B cell (primary cell): ENCODE measurements at regions not wholly inside any gene's neighbourhood (a gene's known extent, or its start where the extent isn't known, plus 50 kb on each side); places are given as distances from the start of the nearest gene placed in this dataset.
"Not testable (repeated sequence)": the region's sequence is repeated elsewhere in the genome, so short reads cannot be mapped to it uniquely, and the experiment has no call there.

Experiments used
- ATAC-seq: fragments of 200-7000 bp; cut with Tn5 transposase; one replicate; pipeline ENCODE4 v1.10.0; 2021; ENCODE audit warnings: low read depth, mild to moderate bottlenecking, moderate number of reproducible peaks, moderate library complexity
- CTCF ChIA-PET: fragments of 350-600 bp; sonication (Branson Sonifier 250); formaldehyde crosslinking; loops from one replicate; lab custom pipeline; 2021; ENCODE audit warnings: antibody characterized with exemption, inconsistent platforms; lab: Charles Lee
- POLR2A ChIA-PET: fragments of 350-600 bp; sonication (Branson Sonifier 250); formaldehyde crosslinking; loops from one replicate; lab custom pipeline; 2021; ENCODE audit warnings: antibody characterized with exemption; lab: Charles Lee
- DNase-seq: peaks from one replicate; pipeline ENCODE4 v3.0.0; 2013
- H2AFZ ChIP-seq: 2 replicates; pipeline ENCODE4 v1.6.1; 2012; ENCODE audit warnings: mild to moderate bottlenecking, low read depth, low read length; ENCODE audit not compliant: insufficient read depth, poor library complexity, severe bottlenecking
- H3K27ac ChIP-seq, 2 donors: 1 replicate in 1 of 2; 2 replicates in 1 of 2; pipeline ENCODE4 v1.5.1; 2012 to 2013; ENCODE audit warnings: low read length in 2 of 2, mild to moderate bottlenecking in 2 of 2, moderate library complexity in 1 of 2
- H3K27me3 ChIP-seq, 4 experiments: fragments of 200-600 bp in 1 of 4; sonication (generic) in 1 of 4; replicated peaks in 1 of 4; 1 replicate in 2 of 4; 2 replicates in 2 of 4; pipeline versions ENCODE4 v1.6.1 to v1.7.0; 2013 to 2016; ENCODE audit warnings: low read length in 3 of 4, mild to moderate bottlenecking in 2 of 4, mixed read lengths in 1 of 4, moderate library complexity in 1 of 4; ENCODE audit not compliant: insufficient read depth in 4 of 4, control insufficient read depth in 3 of 4; ENCODE audit errors: control extremely low read depth in 1 of 4
- H3K36me3 ChIP-seq, 2 experiments: replicated peaks in 1 of 2; 1 replicate in 1 of 2; 2 replicates in 1 of 2; pipeline versions ENCODE4 v1.6.1 to v1.7.1; 2013; ENCODE audit warnings: low read length in 1 of 2; ENCODE audit not compliant: insufficient read depth in 2 of 2, control insufficient read depth in 1 of 2; ENCODE audit errors: control extremely low read depth in 1 of 2, extremely low read depth in 1 of 2
- H3K4me1 ChIP-seq, 2 donors: fragments of 200-600 bp in 1 of 2; sonication (generic) in 1 of 2; 1 replicate in 1 of 2; 2 replicates in 1 of 2; pipeline versions ENCODE4 v1.5.1 to v1.6.1; 2013 to 2017; ENCODE audit warnings: low read length in 2 of 2; ENCODE audit not compliant: control insufficient read depth in 2 of 2, insufficient read depth in 2 of 2
- H3K4me2 ChIP-seq: replicated peaks from 2 replicates; pipeline ENCODE3; 2012; ENCODE audit warnings: mild to moderate bottlenecking, low read depth, low read length; ENCODE audit not compliant: poor library complexity, severe bottlenecking
- H3K4me3 ChIP-seq, 5 experiments: fragments of 200-600 bp in 1 of 5; sonication (generic) in 1 of 5; 1 replicate in 3 of 5; 2 replicates in 2 of 5; pipeline versions ENCODE4 v1.5.1 to v1.7.0; 2011 to 2016; ENCODE audit warnings: low read length in 4 of 5, mild to moderate bottlenecking in 4 of 5, low read depth in 2 of 5, control low read depth in 1 of 5, moderate library complexity in 1 of 5; ENCODE audit not compliant: insufficient read depth in 1 of 5; ENCODE audit errors: control extremely low read depth in 1 of 5, extremely low read depth in 1 of 5
- H3K79me2 ChIP-seq: fragments of 200-600 bp; sonication (generic); one replicate; pipeline ENCODE4 v1.6.0; 2016; ENCODE audit warnings: low read length; ENCODE audit not compliant: control insufficient read depth, insufficient read depth
- H3K9ac ChIP-seq: fragments of 200-600 bp; sonication (generic); 2 replicates; pipeline ENCODE4 v1.6.1; 2017; ENCODE audit warnings: mild to moderate bottlenecking, low read length, moderate library complexity
- H3K9me3 ChIP-seq, 3 donors: one replicate each; pipeline versions ENCODE4 v1.6.1 to v1.7.1; 2013; ENCODE audit warnings: low read length in 2 of 3; ENCODE audit not compliant: control insufficient read depth in 2 of 3, insufficient read depth in 1 of 3; ENCODE audit errors: control extremely low read depth in 1 of 3
- H4K20me1 ChIP-seq: 2 replicates; pipeline ENCODE4 v1.6.0; 2012; ENCODE audit warnings: mild to moderate bottlenecking, low read length; ENCODE audit not compliant: insufficient read depth, control insufficient read depth, poor library complexity, severe bottlenecking
- H3K27ac Mint-ChIP-seq: one replicate; pipeline ENCODE4 v1.8.0; 2021; ENCODE audit warnings: mixed read lengths
- H3K27me3 Mint-ChIP-seq: one replicate; pipeline ENCODE4 v1.8.0; 2021; ENCODE audit warnings: mixed read lengths
- H3K4me1 Mint-ChIP-seq: one replicate; pipeline ENCODE4 v1.8.0; 2021; ENCODE audit warnings: mixed read lengths
- H3K4me3 Mint-ChIP-seq: one replicate; pipeline ENCODE4 v1.8.0; 2021; ENCODE audit warnings: mixed read lengths
- H3K9me3 Mint-ChIP-seq: one replicate; pipeline ENCODE4 v1.8.0; 2022; ENCODE audit warnings: mixed read lengths; ENCODE audit not compliant: insufficient read depth
- WGBS: methylation state at CpG from one replicate; pipeline ENCODE4 v1.1.5; 2013; ENCODE audit warnings: missing lambda C conversion rate; ENCODE audit not compliant: insufficient coverage; 5-methylcytosine and 5-hydroxymethylcytosine counted together
- intact Hi-C: fragments of 100-400 bp; cut with micrococcal nuclease; formaldehyde crosslinking; loops from one replicate; pipeline ENCODE4 v1.10.0; 2022

- intact Hi-C loops, CTCF ChIA-PET, H3K36me3 ChIP-seq, H3K4me1 Mint-ChIP-seq, ATAC-seq, H3K27me3 ChIP-seq, H3K4me3 Mint-ChIP-seq, H3K4me3 ChIP-seq, H3K79me2 ChIP-seq, H3K4me2 ChIP-seq, H3K9ac ChIP-seq, POLR2A ChIA-PET, H3K27ac ChIP-seq, DNase-seq, H2AFZ ChIP-seq, H3K27ac Mint-ChIP-seq, H4K20me1 ChIP-seq, H3K4me1 ChIP-seq: not testable (repeated sequence)
- WGBS, result 60% methylated on average over 1 of the region's 3 CpGs
- Mint-ChIP-seq H3K9me3 (peaks cover 15% of the 10 kb centered on the region), H3K27me3 (peaks cover 11% of the 10 kb centered on the region)
- peaks cover 2 to 20% (median 18%) of the 10 kb centered on the region in 3 donors for H3K9me3 ChIP-seq
Measured at GRCh38 chr12:68547318-68547717, 63.4 kb upstream of the RAP1B start.

GRCh38 chr12:68552605-68553195 is 58.0 kb upstream of the RAP1B start:
- H3K27me3 ChIP-seq, H3K4me3 ChIP-seq: not testable (repeated sequence)

More at GRCh38 chr12:68552605-68553195, 58.0 kb upstream of the RAP1B start:
- POLR2A ChIA-PET, result interaction anchor here (0.6 kb wide), 1 partner anchor 23 kb away, joined by 4 read pairs; no protein-coding TSS in a partner anchor
- H3K4me2 ChIP-seq, H3K27ac ChIP-seq, H3K27ac Mint-ChIP-seq, DNase-seq, H3K4me1 ChIP-seq, H3K9me3 Mint-ChIP-seq, intact Hi-C loops, H2AFZ ChIP-seq, ATAC-seq, H3K79me2 ChIP-seq, H3K9ac ChIP-seq, H3K4me1 Mint-ChIP-seq, H3K36me3 ChIP-seq, H3K4me3 Mint-ChIP-seq, H4K20me1 ChIP-seq: not testable (repeated sequence)
- H3K27me3 Mint-ChIP-seq, result peaks cover 23% of the 10 kb centered on the region
- CTCF ChIA-PET, result interaction anchor here (0.7 kb wide), 1 partner anchor 478 kb away, joined by 3 read pairs; no protein-coding TSS in a partner anchor
- WGBS, result no CpG with 5 or more reads among the region's 2 CpGs
- peaks cover 2 to 11% (median 10%) of the 10 kb centered on the region in 3 donors for H3K9me3 ChIP-seq
